AG04449 (cell line): ENCODE measurements at regions not wholly inside any gene's neighbourhood (a gene's known extent, or its start where the extent isn't known, plus 50 kb on each side); places are given as distances from the start of the nearest gene placed in this dataset.

ENCODE experiments used
- CTCF ChIA-PET: fragments of 350-600 bp; formaldehyde crosslinking; extraction: SDS; loops from one replicate; lab custom pipeline; 2021; ENCODE audit warnings: antibody characterized with exemption; lab: Yijun Ruan, JAX
- POLR2A ChIA-PET: fragments of 400-600, 350-600 bp; formaldehyde crosslinking; extraction: SDS; loops from one replicate; lab custom pipeline; 2020; ENCODE audit warnings: antibody characterized with exemption, inconsistent platforms; lab: Yijun Ruan, JAX
- DNase-seq: peaks from one replicate; pipeline ENCODE4 v3.0.0-alpha.2; 2010; ENCODE audit warnings: low read depth, low spot score
- H3K4me3 ChIP-seq: 2 replicates; pipeline ENCODE4 v1.5.1; 2011; ENCODE audit warnings: low read depth, mild to moderate bottlenecking, control low read depth, low read length
- CTCF ChIP-seq: IDR thresholded peaks from one replicate; pipeline ENCODE4 v1.5.1; 2011; ENCODE audit warnings: mild to moderate bottlenecking, moderate library complexity, low read length, control low read depth, inconsistent platforms; ENCODE audit not compliant: insufficient read depth; ENCODE audit errors: missing control alignments

- no peak for TF ChIP-seq CTCF
- no peak for DNase-seq
- ChIA-PET POLR2A (no interaction called here), CTCF (no interaction called here)
- no peak overlapping the region for H3K4me3 ChIP-seq
Measured at GRCh38 chr7:148523550-148523949, 67.0 kb upstream of the C7orf33 start.

DNA sequence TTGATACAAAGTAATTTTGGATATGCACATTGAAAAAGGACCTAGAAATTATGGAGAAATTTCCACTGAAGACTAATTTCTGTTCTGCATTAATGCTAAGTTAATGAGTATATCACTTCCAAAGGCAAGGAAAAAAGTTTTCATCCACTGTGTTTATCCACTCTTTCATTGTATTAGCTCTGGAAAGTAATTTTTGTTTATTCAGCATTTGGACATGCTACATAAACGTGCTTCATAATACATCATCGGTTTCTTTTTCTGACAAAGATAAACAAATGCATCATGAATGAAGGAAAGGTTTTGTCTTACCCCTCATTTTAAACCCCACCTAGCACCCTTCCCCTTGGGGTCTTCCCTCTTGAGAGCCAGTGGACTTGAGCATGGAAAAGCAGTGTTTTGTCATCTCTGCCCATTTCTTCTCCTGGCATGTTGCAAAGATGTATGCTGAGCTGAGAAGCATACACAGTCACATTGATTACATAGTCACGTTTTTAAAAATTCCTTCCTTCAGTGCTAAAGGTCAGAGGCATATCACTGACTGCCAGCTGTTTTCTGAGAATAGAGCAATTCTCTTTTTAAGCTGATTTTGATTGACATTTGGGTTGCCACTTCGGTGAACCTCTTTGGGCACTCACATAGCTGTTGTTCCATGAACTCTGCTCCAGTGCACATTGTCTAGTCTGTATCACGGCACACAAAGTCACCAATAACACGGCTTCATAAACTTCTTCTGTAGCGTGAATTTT is 65.9 kb upstream of the C7orf33 start:
- no peak for TF ChIP-seq CTCF
- POLR2A ChIA-PET = no interaction called here
- H3K4me3 ChIP-seq = no peak overlapping the region
- no peak for DNase-seq
- CTCF ChIA-PET = no interaction called here

- ChIA-PET POLR2A (no interaction called here), CTCF (interaction anchor here (0.6 to 1.7 kb wide), 6 partner anchors 12 to 47 kb away, joined by 3 to 5 read pairs (median 3); no protein-coding TSS in a partner anchor)
- peak; percentile 70 for TF ChIP-seq CTCF
- DNase-seq = peak; percentile 17
- H3K4me3 ChIP-seq = no peak overlapping the region
Measured at GRCh38 chr7:148527717-148528168, 62.8 kb upstream of the C7orf33 start.

- no peak for TF ChIP-seq CTCF
- CTCF ChIA-PET = no interaction called here
Measured at GRCh38 chr7:148535217-148535616, 55.3 kb upstream of the C7orf33 start.

DNA sequence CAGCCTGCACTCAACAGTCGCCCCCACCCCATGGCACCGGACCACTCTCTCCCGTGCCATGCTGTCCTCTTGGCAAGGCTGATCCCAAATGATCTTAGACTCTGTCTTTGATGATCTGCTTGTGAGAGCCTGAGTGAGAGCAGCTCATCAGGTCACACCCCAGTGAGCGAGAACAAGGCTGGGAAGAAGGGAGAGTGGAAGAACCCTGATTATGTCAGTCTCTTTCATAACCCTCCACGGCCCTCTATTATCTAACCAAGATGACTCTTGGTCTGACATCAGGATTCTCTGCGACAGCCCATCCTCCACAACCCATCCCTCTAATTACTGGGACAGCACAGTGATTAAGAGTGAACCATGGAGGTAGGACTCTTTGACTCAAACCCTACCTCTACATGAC is 53.1 kb upstream of the C7orf33 start:
- TF ChIP-seq CTCF = no peak
- ChIA-PET POLR2A (no interaction called here), CTCF (no interaction called here)
- no peak overlapping the region for H3K4me3 ChIP-seq
- no peak for DNase-seq

More at GRCh38 chr7:148535217-148535616, 55.3 kb upstream of the C7orf33 start:
- no peak for DNase-seq
- H3K4me3 ChIP-seq = no peak overlapping the region
- POLR2A ChIA-PET = no interaction called here

DNA sequence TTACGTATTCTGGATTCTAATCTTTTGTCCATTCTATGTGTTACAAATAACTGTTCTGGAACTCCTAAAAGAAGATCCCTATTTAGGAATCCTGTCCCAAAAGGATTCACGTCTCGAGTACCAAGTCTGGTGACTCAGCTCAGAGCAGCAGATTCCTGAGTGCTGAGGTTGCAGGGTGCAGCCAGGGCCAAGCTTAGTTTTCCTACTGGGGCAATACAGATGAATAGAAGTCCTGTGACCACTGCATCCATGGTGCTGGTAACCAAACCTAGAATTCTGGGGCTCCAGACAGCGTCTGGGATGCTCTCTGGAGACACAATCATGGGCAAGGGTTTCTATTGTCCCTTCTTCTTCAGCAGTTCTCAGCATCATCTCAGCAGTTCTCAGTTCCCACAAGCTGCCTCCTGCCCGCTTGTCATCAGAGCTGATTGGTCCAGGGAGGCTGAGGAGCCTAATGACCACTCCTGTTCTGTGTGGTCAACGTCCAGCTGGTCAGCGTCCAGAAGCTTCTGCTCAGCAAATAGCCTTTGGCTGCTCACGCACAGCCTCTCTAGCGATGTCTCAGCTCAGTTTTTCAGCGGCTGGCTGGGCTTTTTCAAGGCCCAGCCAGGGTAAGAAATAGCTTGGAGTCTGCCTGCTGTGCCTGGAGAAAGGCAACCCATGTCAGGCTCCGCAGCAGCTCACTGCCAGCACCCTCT is 50.4 kb upstream of the C7orf33 start:
- ChIA-PET CTCF (no interaction called here), POLR2A (no interaction called here)
- DNase-seq = peak; percentile 12
- no peak for TF ChIP-seq CTCF
- H3K4me3 ChIP-seq = no peak overlapping the region
